ENCODE measurements at regions not wholly inside any gene's neighbourhood (a gene's known extent, or its start where the extent isn't known, plus 50 kb on each side); places are given as distances from the start of the nearest gene placed in this dataset.

- intact Hi-C loops (cut with micrococcal nuclease) = loop anchor here (5.0 kb wide), 1 partner anchor 211 kb away; no protein-coding TSS in a partner anchor
- H3K4me1 ChIP-seq = no peaks in the 10 kb centered on the region
- no peaks in the 10 kb centered on the region for H3K36me3 ChIP-seq
- H3K4me3 ChIP-seq = no peak overlapping the region
- no peak overlapping the region for H3K27ac ChIP-seq (replicated peaks)
- no peak for DNase-seq
- H3K9me3 ChIP-seq (replicated peaks) = no peaks in the 10 kb centered on the region
- H3K27me3 ChIP-seq (ENCODE audit: low read depth) = peaks cover 10% of the 10 kb centered on the region
- no peak for TF ChIP-seq CTCF (IDR thresholded peaks at IDR 0.05; ENCODE audit: borderline replicate concordance)
Measured at GRCh38 chr14:60563113-60563512, 54.2 kb downstream of the SIX6 start.

GRCh38 chr14:60565211-60565610, 56.3 kb downstream of the SIX6 start:
- Histone ChIP-seq H3K4me3 (no peak overlapping the region), H3K36me3 (no peaks in the 10 kb centered on the region), H3K9me3 (replicated peaks) (no peaks in the 10 kb centered on the region), H3K4me1 (no peaks in the 10 kb centered on the region), H3K27me3 (ENCODE audit: low read depth) (peaks cover 29% of the 10 kb centered on the region), H3K27ac (replicated peaks) (no peak overlapping the region)
- TF ChIP-seq CTCF (IDR thresholded peaks at IDR 0.05; ENCODE audit: borderline replicate concordance) = no peak
- intact Hi-C loops (cut with micrococcal nuclease) = no loop called here
- no peak for DNase-seq

GRCh38 chr14:60566101-60566500, 57.2 kb downstream of the SIX6 start:
- Histone ChIP-seq H3K36me3 (no peaks in the 10 kb centered on the region), H3K4me1 (no peaks in the 10 kb centered on the region), H3K4me3 (no peak overlapping the region), H3K27ac (replicated peaks) (no peak overlapping the region), H3K27me3 (ENCODE audit: low read depth) (peaks cover 29% of the 10 kb centered on the region), H3K9me3 (replicated peaks) (no peaks in the 10 kb centered on the region)
- no peak for DNase-seq
- intact Hi-C loops (cut with micrococcal nuclease) = no loop called here
- TF ChIP-seq CTCF (IDR thresholded peaks at IDR 0.05; ENCODE audit: borderline replicate concordance) = no peak

GRCh38 chr14:60573943-60574495, 65.1 kb downstream of the SIX6 start:
- Histone ChIP-seq H3K4me3 (no peak overlapping the region), H3K4me1 (no peaks in the 10 kb centered on the region), H3K27me3 (ENCODE audit: low read depth) (peaks cover 14% of the 10 kb centered on the region), H3K9me3 (replicated peaks) (peaks cover 6% of the 10 kb centered on the region), H3K36me3 (no peaks in the 10 kb centered on the region), H3K27ac (replicated peaks) (no peak overlapping the region)
- DNase-seq = no peak
- TF ChIP-seq CTCF (IDR thresholded peaks at IDR 0.05; ENCODE audit: borderline replicate concordance) = no peak
- intact Hi-C loops (cut with micrococcal nuclease) = no loop called here

- peaks cover 4% of the 10 kb centered on the region for H3K27me3 ChIP-seq (ENCODE audit: low read depth)
- TF ChIP-seq CTCF (IDR thresholded peaks at IDR 0.05; ENCODE audit: borderline replicate concordance) = no peak
- intact Hi-C loops (cut with micrococcal nuclease) = no loop called here
- no peak for DNase-seq
- H3K9me3 ChIP-seq (replicated peaks) = peaks cover 6% of the 10 kb centered on the region
- no peak overlapping the region for H3K4me3 ChIP-seq
- H3K36me3 ChIP-seq = no peaks in the 10 kb centered on the region
- H3K4me1 ChIP-seq = no peaks in the 10 kb centered on the region
- H3K27ac ChIP-seq (replicated peaks) = no peak overlapping the region
Measured at GRCh38 chr14:60575008-60575407, 66.1 kb downstream of the SIX6 start.
